SK-N-MC (cell line): ENCODE measurements at regions not wholly inside any gene's neighbourhood (a gene's known extent, or its start where the extent isn't known, plus 50 kb on each side); places are given as distances from the start of the nearest gene placed in this dataset.

ENCODE experiments used
- EZH2 ChIP-seq: fragments of 200-600 bp; sonication (generic); IDR thresholded peaks from one replicate; pipeline ENCODE4 v1.6.1; 2017; ENCODE audit warnings: antibody characterized with exemption
- FOXP2 ChIP-seq: optimal IDR thresholded peaks from 2 replicates; pipeline ENCODE3; 2011; ENCODE audit warnings: mild to moderate bottlenecking, moderate library complexity; ENCODE audit not compliant: insufficient read depth; ENCODE audit errors: extremely low read length, control extremely low read depth
- POLR2AphosphoS5 ChIP-seq: IDR thresholded peaks from 2 replicates; pipeline ENCODE4 v1.6.1; 2012; ENCODE audit warnings: mild to moderate bottlenecking, low read depth, low read length, borderline replicate concordance

DNA sequence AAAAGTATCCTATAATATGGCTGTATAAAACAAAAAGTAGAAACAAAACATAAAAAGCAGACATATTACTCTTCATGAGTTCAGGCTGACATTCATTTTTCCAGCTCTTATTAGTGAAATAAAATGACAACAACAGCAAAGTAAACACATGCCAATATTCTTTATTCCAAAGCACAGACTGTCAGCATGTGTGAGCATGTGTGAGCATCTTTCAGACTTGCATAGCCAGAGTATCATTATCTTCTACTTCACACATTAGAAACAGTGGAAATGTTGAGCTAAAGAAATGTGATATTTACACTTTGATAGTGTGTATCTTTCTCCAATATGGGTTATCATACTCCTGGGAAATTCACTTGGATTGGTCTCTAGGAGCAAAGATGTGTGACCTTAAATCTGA lies 476.6 kb upstream of the TMEM132C start:
- TF ChIP-seq EZH2 (no peak), POLR2AphosphoS5 (no peak), FOXP2 (no peak)
